GM19438 (cell line): ENCODE measurements at regions not wholly inside any gene's neighbourhood (a gene's known extent, or its start where the extent isn't known, plus 50 kb on each side); places are given as distances from the start of the nearest gene placed in this dataset.

Experiments
- ATAC-seq: cut with Tn5 transposase; IDR thresholded peaks from one replicate; pipeline ENCODE4 v1.9.1; 2021; ENCODE audit warnings: low read depth; ENCODE audit not compliant: unreplicated experiment

DNA sequence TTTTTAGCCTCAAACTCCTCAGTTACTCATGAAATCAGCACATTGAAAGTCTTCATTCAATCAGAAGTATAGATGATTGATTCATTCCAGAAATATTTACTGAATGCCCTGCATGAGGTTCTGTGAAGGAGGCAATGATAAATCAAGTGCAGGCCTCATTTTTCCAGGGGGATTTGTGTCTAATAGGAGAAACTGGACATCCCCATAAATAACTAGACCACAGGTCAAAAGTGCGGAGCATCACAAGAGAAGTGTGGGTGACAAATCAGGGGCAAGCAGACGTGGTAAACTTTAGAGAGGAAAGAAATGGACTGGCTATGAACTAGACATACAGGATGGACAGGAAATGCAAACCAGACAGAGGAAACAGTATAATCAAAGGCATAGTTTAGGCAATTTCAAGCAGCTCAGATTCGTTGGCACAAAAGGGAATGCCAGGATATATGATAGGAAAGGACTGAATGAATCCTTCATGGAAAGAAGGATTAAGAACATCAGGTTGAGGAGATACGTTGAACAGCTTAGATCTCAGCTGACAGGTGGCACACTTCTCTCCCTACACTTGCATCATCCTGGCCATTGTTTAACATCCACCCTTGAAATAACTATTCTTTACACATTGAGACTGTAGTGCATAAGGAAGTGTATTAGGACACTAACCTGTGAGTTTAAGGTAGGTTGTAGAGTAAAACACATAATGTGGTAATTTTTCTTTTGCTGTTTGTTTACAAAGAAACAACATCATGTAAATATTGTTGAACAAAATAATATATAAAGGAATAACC, 69.6 kb upstream of the RASGEF1B start:
- ATAC-seq: no peak

DNA sequence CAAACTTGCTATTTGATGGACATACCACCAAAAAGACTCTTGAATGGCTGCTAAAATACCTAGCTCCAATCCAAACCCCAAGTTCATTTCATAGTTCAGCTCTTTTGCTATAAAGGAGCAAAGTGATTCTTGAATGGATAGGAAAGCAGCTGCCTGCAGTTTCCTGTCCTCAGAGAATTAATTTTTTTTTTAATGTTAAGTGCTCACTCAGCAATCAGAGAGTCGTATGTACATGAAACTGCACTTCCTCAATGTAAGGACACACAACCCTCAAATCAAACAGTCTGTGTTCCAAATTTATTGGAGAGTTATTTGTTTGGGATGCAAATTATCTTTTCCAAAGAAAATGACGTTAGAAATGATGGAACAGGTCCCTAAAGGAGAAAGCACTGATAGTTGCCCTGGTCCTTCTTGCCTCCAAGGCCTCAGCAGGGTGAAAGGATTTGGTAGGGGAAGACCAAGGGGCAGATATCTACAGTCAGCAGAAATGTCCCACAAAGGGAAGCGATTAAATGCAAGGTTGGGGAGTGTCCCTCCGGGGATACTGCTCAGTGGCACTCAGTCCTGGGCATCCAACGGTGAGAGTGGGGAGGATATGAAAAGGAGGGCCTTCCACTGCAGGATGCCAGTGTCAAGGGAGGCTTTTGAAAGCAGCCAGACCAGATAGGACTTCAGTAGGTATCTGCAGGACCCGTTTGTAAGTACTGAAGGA, 67.2 kb upstream of the RASGEF1B start:
- ATAC-seq: no peak

DNA sequence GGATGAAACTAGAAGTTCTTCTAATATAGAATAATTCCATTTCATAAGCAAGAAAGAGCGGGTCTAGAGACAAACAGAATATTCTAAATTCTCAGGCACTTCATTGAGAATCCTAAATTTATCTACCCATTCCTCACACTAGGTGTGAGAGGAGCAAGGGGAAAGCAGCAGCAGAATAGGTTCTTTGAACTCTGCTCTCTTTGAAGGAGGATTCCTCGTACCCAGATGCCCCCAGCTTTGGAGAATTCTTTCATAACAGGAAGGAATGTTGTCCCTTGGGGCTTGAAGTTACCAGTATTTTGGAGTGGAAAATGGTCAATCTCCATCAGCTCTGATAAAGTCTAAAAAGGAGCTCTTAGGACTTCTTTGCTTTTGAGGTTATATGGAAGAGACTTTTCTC, 59.7 kb upstream of the RASGEF1B start:
- ATAC-seq: no peak

DNA sequence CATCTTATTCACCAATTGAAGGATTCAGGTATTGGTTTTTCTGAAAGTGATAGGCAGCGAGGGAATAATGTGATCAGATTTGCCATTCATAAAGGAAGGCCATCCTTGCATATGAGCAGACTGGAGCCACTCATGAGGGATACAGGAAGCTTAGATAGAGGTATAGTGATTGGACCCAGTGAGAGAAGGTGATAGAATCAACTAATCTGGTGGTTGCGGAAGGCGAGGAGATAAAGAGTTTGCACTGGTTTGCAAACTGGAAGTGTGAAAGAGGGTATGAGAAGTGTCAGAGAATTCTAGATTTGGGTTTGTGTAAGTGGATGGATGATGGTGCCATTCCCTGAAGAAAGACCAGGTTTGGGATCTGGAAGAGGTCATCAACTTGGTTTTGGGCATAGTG, 57.3 kb upstream of the RASGEF1B start:
- ATAC-seq: no peak

DNA sequence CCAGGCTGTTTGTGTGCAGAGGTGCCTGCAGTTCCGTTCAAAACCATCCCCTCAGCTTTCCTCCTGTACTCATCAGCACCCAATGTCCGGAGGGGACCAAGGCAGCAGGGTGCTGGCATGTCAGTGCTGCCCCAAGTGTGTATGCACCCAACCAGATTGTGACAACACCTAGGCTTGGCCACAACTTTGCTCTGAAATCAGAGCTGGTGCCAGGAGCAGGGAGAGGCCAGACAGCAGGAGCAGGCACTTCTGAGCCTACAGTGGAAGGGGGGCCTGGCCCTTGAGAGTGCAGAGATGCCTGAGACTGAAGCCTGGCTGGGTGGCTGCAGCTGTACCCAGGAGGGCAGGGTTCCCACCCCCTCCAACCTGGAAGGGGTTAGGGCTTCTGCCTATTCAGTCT, 56.5 kb upstream of the RASGEF1B start:
- ATAC-seq: no peak

DNA sequence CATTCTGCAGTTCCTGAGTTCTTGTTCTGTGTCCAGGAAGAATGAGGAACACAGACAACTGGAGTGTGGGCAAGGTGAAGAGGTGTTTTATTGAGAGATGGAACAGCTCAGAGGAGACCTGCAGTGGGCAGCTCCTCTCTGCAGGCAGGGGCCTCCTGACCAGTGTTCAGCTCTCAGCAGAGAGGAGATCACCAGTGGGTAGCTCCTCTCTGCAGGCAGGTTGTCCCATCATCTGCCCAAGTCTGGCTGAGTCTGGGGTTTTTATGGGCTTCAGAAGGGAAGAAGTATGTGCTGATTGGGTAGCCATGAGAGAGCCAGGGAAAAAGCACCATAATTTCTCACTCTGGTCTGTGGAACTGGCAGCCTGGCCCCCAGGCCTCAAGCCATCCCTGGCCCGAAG, 56.0 kb upstream of the RASGEF1B start:
- ATAC-seq: no peak

DNA sequence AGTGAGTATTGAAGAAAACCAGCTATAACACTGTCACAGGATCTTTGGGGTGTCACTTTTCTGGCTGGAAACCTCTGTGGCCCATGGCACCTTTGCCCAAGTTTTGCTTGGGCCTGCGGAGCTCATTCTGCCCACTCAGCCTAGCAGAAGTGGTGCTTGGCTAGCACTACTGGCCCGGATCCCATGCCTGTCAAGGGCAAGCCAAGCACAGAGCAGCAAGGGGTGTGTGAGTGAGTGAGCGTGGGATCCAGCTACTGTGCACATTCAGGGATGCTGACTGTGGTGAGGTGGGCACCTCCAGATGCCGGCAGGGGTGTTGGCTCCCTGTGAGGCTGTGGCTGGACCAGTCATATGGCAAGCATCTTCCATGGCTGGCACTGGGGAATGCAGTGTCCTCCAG, 55.4 kb upstream of the RASGEF1B start:
- no peak for ATAC-seq

DNA sequence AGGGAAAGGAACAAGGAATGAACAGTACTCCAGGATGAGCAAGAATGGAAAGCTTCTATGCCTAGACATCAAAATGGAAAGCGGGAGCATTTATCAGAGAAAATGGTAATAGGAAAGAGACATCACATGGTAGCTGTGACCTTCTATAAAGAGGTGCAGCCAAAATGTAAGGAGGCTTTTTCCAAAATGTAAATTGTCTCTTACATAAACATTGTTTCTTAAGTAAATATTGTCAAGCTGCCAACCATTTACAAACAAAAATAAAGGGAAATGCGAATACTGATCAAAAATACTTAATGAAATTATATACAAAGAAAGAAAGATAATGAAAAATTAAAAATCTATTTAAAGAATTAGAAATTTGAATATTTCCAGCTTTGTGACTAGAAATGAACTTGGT, 55.0 kb upstream of the RASGEF1B start:
- ATAC-seq: no peak

DNA sequence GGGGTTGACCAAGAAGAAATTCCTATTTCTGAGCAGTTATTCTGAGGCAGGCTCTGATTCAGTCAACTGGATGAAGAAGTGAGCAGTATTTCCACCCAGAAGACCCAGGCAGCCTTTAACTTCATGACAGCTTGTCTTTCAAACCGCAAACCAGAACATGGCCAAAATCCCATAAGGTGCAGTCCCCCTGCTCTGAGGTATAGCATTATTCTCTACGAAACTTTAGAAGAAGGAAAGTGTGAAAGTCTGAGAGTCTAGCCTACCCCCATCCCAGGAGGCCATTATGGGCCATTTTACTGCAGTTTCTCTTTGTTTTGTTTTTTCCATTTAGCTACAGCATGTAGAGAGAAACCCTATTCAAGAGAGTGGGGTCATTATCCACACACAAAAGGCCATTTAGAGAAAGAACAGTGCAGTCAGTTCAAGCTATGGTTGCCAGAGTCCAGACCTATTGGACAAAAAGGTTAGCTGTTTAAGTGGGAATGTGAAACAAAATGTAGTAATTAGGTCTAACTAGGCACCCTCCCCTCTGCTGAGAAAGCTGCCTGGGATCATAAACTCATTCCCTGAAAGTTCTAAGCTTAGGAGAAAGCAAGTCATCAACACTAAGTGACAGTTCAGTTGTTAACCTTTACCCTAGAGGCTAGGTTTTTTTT, 52.1 kb upstream of the RASGEF1B start:
- peak; percentile 78 for ATAC-seq

DNA sequence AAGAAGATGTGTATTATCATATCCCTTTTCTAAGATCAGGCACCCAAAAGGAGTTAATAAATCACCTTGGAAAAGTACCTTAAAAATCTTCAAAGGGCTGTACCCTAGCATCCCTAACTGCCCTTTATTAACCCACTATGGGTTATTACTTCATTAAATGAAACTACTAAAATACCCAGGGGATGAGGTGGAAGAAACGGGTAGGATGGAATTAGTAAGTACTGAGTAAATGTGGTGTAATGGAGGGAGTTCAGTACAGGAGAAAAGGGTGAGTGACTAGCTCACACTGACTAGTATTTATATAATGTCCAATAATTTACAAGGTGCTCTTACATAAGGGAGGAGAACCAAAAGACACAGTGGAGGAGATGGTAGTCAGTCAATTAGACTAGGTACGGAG, 51.0 kb upstream of the RASGEF1B start:
- no peak for ATAC-seq

DNA sequence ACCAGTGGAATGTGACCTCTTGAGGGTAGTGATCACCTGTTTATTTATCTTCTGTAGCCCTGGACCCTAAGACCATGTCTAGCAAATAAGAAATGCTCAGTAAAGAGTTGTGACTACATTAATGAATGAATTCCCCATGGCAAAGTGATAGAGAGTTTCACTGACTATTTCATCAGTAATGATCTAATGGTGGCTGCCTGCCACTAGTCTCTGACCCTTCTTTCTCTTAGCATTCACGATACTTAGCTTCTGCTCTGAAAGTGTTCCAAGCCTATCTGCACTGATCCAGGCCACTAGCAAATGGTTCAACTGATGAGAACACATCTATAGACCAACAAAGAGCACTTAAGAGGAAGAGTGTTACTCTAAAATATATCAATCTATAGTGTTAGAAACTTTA, 50.0 kb upstream of the RASGEF1B start:
- ATAC-seq: no peak
